ENCODE measurements at regions not wholly inside any gene's neighbourhood (a gene's known extent, or its start where the extent isn't known, plus 50 kb on each side); places are given as distances from the start of the nearest gene placed in this dataset.

GRCh38 chr12:84131076-84131475 is 781.5 kb downstream of the SLC6A15 start:
- TF ChIP-seq CTCF (IDR thresholded peaks at IDR 0.05; ENCODE audit: low read length) (no peak), EZH2 (IDR thresholded peaks at IDR 0.05; ENCODE audit: borderline replicate concordance, low read length) (no peak)
